CD4-positive, alpha-beta T cell treated with Interleukin-17A for 4 hours (primary cell): ENCODE measurements at regions not wholly inside any gene's neighbourhood (a gene's known extent, or its start where the extent isn't known, plus 50 kb on each side); places are given as distances from the start of the nearest gene placed in this dataset.

Experiments used
- DNase-seq: peaks from one replicate; pipeline ENCODE4 v3.0.0-alpha.2; 2020; ENCODE audit warnings: mixed read lengths

GRCh38 chr20:20875716-20876115 lies 163.3 kb upstream of the RALGAPA2 start:
- no peak for DNase-seq

DNA sequence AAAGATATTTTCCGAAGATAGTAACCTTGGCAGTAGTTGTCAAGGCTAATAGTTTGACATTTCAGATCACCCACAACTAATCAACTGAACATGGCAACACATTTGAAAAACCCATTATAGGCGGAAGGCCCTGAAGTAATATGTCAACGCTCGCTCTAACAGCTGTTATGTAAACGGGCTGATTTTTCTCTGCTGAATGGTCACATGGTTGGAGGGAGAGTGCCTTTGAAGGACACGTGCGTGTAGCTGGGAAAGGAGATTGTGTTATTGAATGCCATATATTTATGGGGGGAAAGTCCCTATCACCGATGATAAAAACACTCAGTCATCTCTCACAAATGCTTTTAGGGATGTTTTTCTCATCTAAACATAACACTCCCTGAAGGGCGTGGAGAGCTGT lies 160.0 kb upstream of the RALGAPA2 start:
- no peak for DNase-seq

- no peak for DNase-seq
Observed at GRCh38 chr20:20869161-20869775, 156.8 kb upstream of the RALGAPA2 start.

GRCh38 chr20:20864351-20865096 lies 152.1 kb upstream of the RALGAPA2 start:
- no peak for DNase-seq

DNA sequence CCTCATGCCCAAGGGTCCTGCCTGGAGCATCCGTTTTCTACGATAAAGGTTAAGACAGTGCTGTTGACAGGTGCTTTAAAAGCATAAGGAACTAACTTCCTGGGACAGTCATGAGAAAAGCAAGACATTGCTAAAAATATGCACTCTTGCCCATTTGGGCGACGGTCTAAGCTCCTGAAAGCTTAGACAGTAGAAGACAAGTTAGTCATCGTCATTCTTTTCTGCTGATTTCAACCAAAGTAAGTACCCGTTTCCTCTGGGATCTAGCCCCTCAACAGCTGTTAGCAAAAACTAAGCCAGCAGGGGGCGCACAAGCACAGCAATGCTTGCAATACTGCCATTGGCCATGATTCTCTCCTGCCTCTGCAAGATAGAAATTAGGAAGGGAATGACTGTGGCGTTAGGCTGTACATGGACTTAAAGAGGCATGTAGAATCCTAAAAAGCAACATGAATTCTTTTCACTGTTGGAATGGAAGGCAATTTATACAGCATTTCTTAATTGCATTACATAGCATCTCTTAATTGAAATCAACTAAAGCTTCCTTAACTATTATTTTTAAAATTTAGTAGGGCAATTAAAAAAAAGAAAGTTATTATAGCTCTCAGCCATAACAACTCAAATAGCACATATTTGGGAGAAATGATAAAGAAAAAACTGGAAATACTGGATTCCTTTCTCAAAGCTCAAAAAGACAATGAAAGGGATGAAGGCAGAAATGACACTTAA lies 147.8 kb upstream of the RALGAPA2 start:
- peak; percentile 86 for DNase-seq

GRCh38 chr20:20859510-20859909 lies 147.1 kb upstream of the RALGAPA2 start:
- DNase-seq: no peak

DNA sequence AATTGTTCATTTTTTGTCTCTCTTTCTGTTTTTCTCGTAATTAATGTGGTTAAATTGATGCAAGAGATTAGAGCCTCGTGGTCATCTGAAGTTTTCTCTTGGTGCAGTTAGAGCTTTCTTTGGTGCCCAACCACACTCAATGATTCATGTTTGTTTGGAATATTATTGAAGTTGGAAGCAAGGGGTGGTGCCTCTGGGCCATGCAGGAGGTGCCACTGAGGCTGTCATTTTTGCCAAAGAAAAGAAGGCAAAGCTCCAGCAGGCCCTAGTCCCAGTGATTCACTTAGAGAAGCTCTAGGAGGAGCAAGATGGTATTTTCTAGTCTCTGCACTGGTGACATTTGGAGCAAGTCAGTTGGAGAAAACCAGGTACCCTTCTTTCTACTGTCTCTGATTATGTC lies 144.5 kb upstream of the RALGAPA2 start:
- no peak for DNase-seq

DNA sequence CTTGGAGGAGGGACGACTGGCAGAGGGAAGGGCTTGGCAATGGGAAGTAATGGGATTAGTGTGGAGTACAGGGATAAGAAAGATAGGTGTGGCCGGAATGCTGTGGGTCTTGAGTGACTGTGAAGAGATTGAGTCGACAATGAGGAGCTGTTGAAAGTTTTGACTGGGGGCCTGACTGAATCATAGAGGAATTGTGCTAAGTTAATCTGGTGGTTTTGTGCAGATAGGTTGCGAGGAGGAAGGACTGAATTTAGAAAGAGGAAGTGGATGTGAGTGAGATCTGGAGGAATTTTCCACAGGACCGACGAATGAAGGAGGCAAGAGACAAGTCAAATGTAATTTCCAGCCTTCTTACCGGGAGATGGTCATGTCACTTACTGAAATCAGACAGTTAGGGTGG lies 143.9 kb upstream of the RALGAPA2 start:
- no peak for DNase-seq

DNA sequence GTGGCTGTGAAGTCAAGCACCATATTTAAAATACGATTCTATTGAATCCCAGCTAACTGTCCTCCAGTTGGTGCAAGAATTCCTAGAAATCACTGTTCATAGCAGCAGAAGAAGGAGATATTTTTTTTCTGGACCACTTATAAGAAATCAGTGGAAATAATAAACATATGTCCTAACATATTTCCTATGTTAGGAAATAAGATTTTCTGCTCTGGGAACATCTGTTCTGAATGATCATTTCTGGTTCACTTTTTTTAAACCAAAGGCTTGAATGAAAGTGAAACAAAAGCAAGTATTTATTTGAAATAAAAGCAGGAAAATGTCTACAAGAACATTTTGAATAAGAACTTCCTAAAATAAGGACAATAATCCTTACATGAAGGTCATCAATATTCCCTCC lies 138.9 kb upstream of the RALGAPA2 start:
- no peak for DNase-seq

- DNase-seq: no peak
Observed at GRCh38 chr20:20850407-20850806, 138.0 kb upstream of the RALGAPA2 start.

GRCh38 chr20:20849161-20849560 lies 136.7 kb upstream of the RALGAPA2 start:
- DNase-seq: no peak

GRCh38 chr20:20847814-20848213 lies 135.4 kb upstream of the RALGAPA2 start:
- no peak for DNase-seq

GRCh38 chr20:20843982-20844381 lies 131.5 kb upstream of the RALGAPA2 start:
- DNase-seq: no peak

DNA sequence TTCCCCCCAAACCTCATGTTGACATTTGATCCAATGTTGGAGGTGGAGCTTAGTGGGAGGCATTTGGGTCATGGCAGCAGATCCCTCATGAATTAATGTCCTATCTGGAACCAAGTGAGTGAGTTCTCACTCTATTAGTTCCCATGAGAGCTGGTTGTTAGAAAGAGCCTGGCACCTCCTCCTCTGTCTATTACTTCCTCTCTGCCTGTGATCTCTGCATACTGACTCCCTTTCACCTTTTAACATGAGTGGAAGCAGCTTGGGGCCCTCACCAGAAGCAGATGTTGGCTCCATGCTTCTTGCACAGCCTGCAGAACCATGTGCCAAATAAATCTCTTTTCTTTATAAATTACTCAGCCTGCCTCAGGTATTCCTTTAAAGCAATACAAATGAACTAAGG lies 127.3 kb upstream of the RALGAPA2 start:
- no peak for DNase-seq

DNA sequence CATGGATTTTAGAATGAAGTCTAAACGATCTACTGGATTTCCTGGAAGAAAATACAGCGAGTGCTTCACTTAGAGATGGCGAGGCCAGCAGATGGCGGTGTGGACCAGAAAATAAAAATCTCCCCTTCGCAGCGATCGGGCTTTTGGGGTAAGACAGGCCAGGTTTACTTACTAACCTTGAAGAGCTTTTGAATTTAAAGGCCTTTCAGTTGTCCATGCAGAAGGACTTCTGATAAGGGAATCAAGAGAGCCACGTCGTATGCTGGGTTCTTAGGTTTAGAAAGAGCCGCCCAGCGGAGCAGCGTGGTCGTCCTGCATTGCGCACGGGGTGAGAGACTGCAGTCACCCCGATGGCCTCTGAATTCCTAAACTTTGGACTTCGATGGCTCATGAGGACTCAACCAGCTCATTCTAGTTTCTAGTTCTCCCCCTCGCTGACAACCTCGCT lies 125.2 kb upstream of the RALGAPA2 start:
- DNase-seq: peak; percentile 28

DNA sequence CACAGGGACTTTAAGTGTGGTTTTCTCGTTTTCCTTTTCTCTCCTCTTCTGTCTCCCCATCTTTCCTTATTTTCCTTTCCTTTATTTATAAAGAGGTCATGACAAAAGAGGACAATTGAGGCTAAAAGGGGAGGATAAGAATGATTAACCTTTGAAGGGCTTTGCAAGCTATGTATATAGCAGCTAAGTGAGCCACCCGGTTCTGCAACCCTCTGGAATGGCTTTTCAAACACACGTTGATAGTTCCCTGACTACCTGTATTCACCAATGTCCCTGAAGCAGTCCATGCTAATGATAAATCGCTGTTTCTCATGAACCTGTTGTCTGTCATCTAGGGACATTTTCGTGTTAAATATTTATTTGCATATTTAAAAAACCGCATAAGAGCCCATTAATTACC lies 124.4 kb upstream of the RALGAPA2 start:
- no peak for DNase-seq

DNA sequence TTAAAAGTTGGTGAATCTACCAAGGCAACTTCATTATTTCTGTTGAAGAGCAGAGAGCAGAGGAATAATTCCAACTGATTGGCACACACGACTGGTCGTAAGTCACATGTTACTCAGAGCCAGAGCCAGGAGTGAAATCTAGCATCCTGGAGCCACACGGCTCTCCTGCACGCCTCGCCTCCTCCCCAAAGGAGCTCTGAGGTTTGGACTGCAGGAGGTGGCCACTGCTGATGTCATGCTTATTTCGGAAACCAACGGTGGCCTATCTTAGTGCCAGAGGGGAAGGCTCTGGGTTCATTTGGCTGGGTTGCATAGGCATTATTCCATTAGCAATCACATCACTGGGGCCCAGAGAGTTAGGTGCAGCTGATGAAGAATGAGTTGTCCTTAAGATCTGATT lies 123.5 kb upstream of the RALGAPA2 start:
- DNase-seq: no peak

DNA sequence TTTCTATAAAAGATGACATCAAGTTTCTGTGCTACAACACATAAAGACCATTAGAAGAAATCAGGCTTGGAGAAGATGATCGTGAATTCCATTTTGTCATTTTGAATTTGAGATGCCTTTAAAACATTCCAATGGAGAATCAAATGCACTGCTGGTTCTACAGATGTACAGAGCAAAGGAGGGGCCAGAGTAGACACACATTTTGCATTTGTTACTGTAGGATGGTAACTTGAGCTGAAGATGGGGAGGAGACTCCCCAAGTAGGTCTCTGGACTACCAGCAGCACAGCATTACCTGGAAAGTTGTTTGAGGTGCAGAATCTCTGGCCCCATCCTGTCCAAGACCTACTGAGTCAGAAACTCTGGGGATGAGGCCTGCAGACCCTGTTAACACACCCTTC lies 121.6 kb upstream of the RALGAPA2 start:
- no peak for DNase-seq

- no peak for DNase-seq
Observed at GRCh38 chr20:20832715-20833114, 120.3 kb upstream of the RALGAPA2 start.

- DNase-seq: no peak
Observed at GRCh38 chr20:20831794-20832193, 119.3 kb upstream of the RALGAPA2 start.

DNA sequence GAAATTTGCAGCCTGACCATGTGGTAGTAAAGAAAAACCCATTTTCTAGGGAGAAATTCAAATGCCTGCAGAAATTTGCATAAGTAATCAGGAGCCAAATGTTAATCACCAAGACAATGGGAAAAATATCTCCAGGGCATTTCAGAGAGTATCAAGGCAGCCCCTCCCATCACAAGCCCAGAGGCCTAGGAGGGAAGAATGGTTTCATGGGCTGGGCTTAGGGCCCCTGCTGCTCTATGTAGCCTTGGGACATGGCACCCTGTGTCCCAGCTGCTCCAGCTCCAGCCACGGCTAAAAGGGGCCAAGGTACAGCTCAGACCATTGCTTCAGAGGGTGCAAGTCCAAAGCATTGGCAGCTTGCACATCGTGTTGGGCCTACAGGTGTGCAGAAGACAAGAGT lies 117.2 kb upstream of the RALGAPA2 start:
- no peak for DNase-seq

DNA sequence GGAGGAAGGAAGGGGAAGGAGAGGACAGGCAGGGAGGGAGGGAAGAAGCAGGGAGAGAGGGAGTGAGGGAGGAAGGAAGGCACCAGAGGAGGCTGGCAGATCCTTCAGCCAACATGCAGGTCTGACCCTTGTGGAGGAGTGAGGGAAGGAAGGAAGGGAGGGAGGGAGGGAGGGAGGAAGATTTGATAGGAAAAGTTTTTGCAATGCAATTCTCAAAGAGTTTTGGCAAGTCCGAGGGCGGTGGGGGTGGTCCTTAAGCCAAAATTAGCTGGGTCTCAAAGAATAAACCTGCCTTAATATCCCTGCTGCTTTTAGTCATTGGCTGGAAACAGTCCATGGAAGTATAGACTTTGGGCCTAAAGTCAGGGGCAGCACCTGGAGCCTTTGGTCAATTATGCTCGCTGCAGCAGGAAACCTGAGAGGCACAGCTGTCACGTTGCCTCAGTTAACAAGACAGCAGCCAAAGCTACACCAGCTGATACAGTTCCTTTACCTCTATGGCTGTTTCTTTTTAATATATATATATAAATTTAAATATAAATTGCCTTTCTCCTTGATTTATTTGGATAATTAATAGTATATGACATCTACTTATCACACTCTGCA lies 115.7 kb upstream of the RALGAPA2 start:
- no peak for DNase-seq

- DNase-seq: peak; percentile 63
Observed at GRCh38 chr20:20824924-20825584, 112.6 kb upstream of the RALGAPA2 start.
